Stomach (tissue), 4 donors: ENCODE measurements at regions not wholly inside any gene's neighbourhood (a gene's known extent, or its start where the extent isn't known, plus 50 kb on each side); places are given as distances from the start of the nearest gene placed in this dataset.

ENCODE experiments used
- CTCF ChIP-seq, 7 experiments: fragments of 450-650 bp in 4 of 7; fragments of 200-600 bp in 3 of 7; sonication (generic) in 3 of 7; IDR thresholded peaks; one replicate each; pipeline ENCODE4 v1.5.1; 2016 to 2019; ENCODE audit warnings: antibody characterized with exemption in 7 of 7, control low read depth in 2 of 7, mild to moderate bottlenecking in 1 of 7
- EP300 ChIP-seq: sonication (generic); formaldehyde crosslinking; IDR thresholded peaks from one replicate; pipeline ENCODE4 v1.6.1; 2017; ENCODE audit warnings: antibody characterized with exemption
- POLR2A ChIP-seq, 4 donors: fragments of 450-650 bp; IDR thresholded peaks; one replicate each; pipeline ENCODE4 v1.6.1; 2016; ENCODE audit warnings: antibody characterized with exemption in 4 of 4, control low read depth in 2 of 4, mild to moderate bottlenecking in 1 of 4, moderate library complexity in 1 of 4
- POLR2AphosphoS5 ChIP-seq, 3 donors: sonication (generic); formaldehyde crosslinking; IDR thresholded peaks; one replicate each; pipeline ENCODE4 v1.6.1; 2016; ENCODE audit warnings: antibody characterized with exemption in 3 of 3

- TF ChIP-seq CTCF (IDR thresholded peaks at IDR 0.05) (no peak), POLR2A (IDR thresholded peaks at IDR 0.05) (no peak), POLR2AphosphoS5 (IDR thresholded peaks at IDR 0.05) (no peak), EP300 (no peak)
Measured at GRCh38 chr10:107356396-107356795, 191.9 kb upstream of the SORCS1 start.
